ENCODE measurements at regions not wholly inside any gene's neighbourhood (a gene's known extent, or its start where the extent isn't known, plus 50 kb on each side); places are given as distances from the start of the nearest gene placed in this dataset.

DNA sequence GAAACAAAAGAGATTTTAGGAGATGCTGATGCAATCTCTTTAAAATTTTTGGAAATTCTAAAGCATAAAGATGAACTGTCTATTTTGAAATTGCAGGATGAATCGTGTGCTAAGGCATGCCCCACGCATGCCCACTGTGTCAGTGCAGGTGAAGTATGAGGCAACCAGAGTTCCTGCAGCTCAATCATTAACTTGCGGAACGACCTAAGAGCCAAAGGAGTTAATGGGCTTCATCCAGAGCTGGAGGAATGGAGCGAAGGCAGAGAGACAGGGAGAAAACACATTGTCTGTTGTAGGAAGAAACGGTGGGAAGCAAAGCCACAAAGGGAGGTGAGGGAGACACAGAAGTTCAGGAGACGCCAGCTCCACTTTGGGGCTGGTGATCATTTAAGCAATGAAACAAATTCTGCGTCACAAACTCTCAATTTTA is 265.2 kb downstream of the CCDC85A start:
- Mint-ChIP-seq H3K36me3 (ENCODE audit: insufficient read depth in 1 of 3, low read depth in 3 of 3) (peaks cover 0 to 18% (median 10%) of the 10 kb centered on the region in 3 experiments; a peak in 5 of 7 replicates), H3K27me3 (ENCODE audit: low read depth) (no peaks in the 10 kb centered on the region), H3K27ac (peak overlapping the region; percentile 62 to 98 (median 67); a peak in 6 of 7 replicates), H3K4me3 (no peak overlapping the region), H3K4me1 (peaks cover 28 to 30% of the 10 kb centered on the region in 2 experiments), H3K9me3 (peaks cover 13 to 18% of the 10 kb centered on the region in 2 experiments; a peak in 4 of 5 replicates)
- no peaks in the 10 kb centered on the region for H3K9me3 ChIP-seq (ENCODE audit: control insufficient read depth, low read depth, low read length)
- H3K4me1 ChIP-seq (ENCODE audit: insufficient read depth, low read length), result peaks cover 6% of the 10 kb centered on the region
- H3K56ac ChIP-seq (ENCODE audit: insufficient read length, low read depth, low read length), result no peak overlapping the region
- no peaks in the 10 kb centered on the region for H3K23me2 ChIP-seq (ENCODE audit: insufficient read length, low read depth, low read length, poor library complexity, severe bottlenecking)
- TF ChIP-seq, protein P1, sequence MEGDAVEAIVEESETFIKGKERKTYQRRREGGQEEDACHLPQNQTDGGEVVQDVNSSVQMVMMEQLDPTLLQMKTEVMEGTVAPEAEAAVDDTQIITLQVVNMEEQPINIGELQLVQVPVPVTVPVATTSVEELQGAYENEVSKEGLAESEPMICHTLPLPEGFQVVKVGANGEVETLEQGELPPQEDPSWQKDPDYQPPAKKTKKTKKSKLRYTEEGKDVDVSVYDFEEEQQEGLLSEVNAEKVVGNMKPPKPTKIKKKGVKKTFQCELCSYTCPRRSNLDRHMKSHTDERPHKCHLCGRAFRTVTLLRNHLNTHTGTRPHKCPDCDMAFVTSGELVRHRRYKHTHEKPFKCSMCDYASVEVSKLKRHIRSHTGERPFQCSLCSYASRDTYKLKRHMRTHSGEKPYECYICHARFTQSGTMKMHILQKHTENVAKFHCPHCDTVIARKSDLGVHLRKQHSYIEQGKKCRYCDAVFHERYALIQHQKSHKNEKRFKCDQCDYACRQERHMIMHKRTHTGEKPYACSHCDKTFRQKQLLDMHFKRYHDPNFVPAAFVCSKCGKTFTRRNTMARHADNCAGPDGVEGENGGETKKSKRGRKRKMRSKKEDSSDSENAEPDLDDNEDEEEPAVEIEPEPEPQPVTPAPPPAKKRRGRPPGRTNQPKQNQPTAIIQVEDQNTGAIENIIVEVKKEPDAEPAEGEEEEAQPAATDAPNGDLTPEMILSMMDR (conservative IDR thresholded peaks at IDR 0.05), result no peak
- H2BK12ac ChIP-seq (ENCODE audit: insufficient read length, low read depth, low read length), result no peak overlapping the region
- H3K79me1 ChIP-seq (ENCODE audit: insufficient read depth, low read depth, low read length, poor library complexity, severe bottlenecking), result no peaks in the 10 kb centered on the region
- no peak for DNase-seq
- H2BK120ac ChIP-seq (ENCODE audit: low read depth, low read length, poor library complexity, severe bottlenecking), result no peak overlapping the region
- H4K8ac ChIP-seq (replicated peaks; ENCODE audit: insufficient read length, low read depth, low read length), result no peak overlapping the region
- H2AFZ ChIP-seq (ENCODE audit: low read length), result no peak overlapping the region
- peak overlapping the region; percentile 30 for H3K4me2 ChIP-seq (ENCODE audit: insufficient read depth, insufficient read length, low read length)
- no peak overlapping the region for H2BK15ac ChIP-seq (ENCODE audit: low read depth, low read length)
- no peak overlapping the region for H4K5ac ChIP-seq (ENCODE audit: insufficient read length, low read depth, low read length)
- H2BK5ac ChIP-seq (ENCODE audit: insufficient read length, low read length), result no peak overlapping the region
- no peak overlapping the region for H2AK5ac ChIP-seq (ENCODE audit: insufficient read length, low read length)
- H4K20me1 ChIP-seq (ENCODE audit: control insufficient read depth, insufficient read depth, insufficient read length), result no peaks in the 10 kb centered on the region
- no CpG with 5 or more reads among the region's 8 CpGs for WGBS (ENCODE audit: extremely low coverage, insufficient read length, low lambda C conversion rate)
- H4K91ac ChIP-seq (ENCODE audit: insufficient read length, low read depth, low read length), result no peak overlapping the region
- no peak overlapping the region for H3K23ac ChIP-seq (ENCODE audit: insufficient read length, low read depth, low read length)
- H2BK20ac ChIP-seq (ENCODE audit: low read depth, low read length, poor library complexity, severe bottlenecking), result no peak overlapping the region
- no peak overlapping the region for H3K18ac ChIP-seq (ENCODE audit: insufficient read length, low read depth, low read length)
- no peak overlapping the region for H3K14ac ChIP-seq (ENCODE audit: insufficient read depth, low read length)
- H3K9ac ChIP-seq (ENCODE audit: extremely low read depth, insufficient read length, low read length), result no peak overlapping the region
- H3K79me2 ChIP-seq (ENCODE audit: insufficient read depth, low read length), result no peaks in the 10 kb centered on the region
- H3T11ph ChIP-seq (ENCODE audit: low read length), result no peak overlapping the region
- no peaks in the 10 kb centered on the region for H3K27me3 ChIP-seq (ENCODE audit: insufficient read depth, low read length)
- no peak overlapping the region for H3K27ac ChIP-seq (ENCODE audit: insufficient read length, low read depth, low read length)
- H3K4ac ChIP-seq (ENCODE audit: low read depth, low read length), result no peak overlapping the region

Measured in H9 (cell line).